ENCODE measurements at regions not wholly inside any gene's neighbourhood (a gene's known extent, or its start where the extent isn't known, plus 50 kb on each side); places are given as distances from the start of the nearest gene placed in this dataset.

DNA sequence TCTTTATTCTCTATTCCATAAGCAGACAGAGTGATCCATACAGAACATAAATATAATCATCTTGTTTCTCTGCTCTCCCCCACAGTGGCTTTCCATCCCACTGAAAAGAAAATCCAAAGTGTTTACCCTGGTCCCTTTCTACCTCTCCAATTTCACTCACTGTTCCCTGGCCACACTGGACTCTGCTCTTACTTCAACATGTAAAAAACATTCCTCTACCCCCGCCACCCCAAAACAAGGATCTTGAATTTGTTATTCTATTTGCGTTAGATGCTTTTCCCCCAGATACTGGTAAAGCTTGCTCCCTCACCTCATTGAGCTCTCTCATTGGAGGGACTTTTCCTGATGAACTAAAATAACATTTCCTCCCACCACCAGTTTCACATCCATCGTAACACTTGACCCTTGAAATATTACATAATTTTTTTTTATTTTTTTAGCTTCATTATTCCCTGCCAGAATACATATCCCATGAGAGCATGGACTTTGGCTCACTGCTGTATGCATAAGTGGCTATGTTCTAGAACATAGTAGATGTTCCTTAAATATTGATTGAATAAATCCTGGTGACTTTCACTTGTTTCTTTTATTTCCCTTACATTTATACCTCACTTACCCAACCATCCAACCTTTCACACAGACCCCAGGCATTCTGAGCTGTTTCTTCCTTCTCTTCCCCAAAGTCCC, 162.7 kb upstream of the MEIS2 start:
- no peaks in the 10 kb centered on the region for H3K27me3 ChIP-seq
- no peaks in the 10 kb centered on the region for H3K9me3 ChIP-seq
- H3K27ac ChIP-seq: no peak overlapping the region
- DNase-seq: no peak
- H3K4me3 ChIP-seq: no peak overlapping the region
- no peaks in the 10 kb centered on the region for H3K4me1 ChIP-seq
- 67 to 70% methylated on average over 3 of the region's 3 CpGs for WGBS, 2 donors
- H3K36me3 ChIP-seq (ENCODE audit: low read depth, missing control alignments): no peaks in the 10 kb centered on the region
- no peak for TF ChIP-seq POLR2A (IDR thresholded peaks at IDR 0.05)
- TF ChIP-seq, protein P1, sequence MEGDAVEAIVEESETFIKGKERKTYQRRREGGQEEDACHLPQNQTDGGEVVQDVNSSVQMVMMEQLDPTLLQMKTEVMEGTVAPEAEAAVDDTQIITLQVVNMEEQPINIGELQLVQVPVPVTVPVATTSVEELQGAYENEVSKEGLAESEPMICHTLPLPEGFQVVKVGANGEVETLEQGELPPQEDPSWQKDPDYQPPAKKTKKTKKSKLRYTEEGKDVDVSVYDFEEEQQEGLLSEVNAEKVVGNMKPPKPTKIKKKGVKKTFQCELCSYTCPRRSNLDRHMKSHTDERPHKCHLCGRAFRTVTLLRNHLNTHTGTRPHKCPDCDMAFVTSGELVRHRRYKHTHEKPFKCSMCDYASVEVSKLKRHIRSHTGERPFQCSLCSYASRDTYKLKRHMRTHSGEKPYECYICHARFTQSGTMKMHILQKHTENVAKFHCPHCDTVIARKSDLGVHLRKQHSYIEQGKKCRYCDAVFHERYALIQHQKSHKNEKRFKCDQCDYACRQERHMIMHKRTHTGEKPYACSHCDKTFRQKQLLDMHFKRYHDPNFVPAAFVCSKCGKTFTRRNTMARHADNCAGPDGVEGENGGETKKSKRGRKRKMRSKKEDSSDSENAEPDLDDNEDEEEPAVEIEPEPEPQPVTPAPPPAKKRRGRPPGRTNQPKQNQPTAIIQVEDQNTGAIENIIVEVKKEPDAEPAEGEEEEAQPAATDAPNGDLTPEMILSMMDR (IDR thresholded peaks at IDR 0.05): no peak
- intact Hi-C loops (cut with DNase I; ENCODE audit: low total_unique reads): no loop called here

DNA sequence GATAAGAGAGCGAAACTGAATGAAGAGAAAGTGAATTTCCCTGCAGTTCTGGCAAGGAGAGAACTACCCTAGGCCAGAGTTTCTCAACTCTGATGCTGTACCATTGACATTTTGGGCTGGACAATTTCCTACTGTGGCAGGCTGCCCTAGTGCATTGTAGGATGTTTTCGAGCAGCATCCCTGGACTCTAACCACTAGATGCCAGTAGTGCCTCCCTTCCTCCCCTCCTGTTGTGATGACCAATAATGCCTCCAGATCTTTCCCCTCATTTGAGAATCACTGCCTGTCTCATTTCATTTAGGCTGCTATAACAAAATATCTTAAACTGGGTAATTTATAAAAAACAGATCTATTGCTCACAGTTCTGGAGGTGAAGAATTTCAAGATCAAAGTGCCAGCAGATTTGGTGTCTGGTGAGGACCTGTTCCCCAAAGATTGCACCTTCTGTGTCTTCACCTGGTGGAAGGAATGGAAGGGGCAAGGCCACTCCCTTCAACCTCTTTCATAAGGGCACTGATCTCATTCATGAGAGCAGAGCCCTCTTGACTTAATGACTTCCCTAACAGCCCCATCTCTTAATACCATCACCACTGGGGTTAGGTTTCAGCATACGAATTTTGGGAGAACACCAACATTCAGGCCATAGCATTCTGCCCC, 188.9 kb upstream of the MEIS2 start:
- no peaks in the 10 kb centered on the region for H3K9me3 ChIP-seq
- no peak for TF ChIP-seq POLR2A (IDR thresholded peaks at IDR 0.05)
- TF ChIP-seq, protein P1 (IDR thresholded peaks at IDR 0.05): no peak
- H3K4me1 ChIP-seq: no peaks in the 10 kb centered on the region
- peak; percentile 27 for DNase-seq
- no peaks in the 10 kb centered on the region for H3K27me3 ChIP-seq
- WGBS, 2 donors: 71 to 78% methylated on average over 3 of the region's 3 CpGs
- no peak overlapping the region for H3K4me3 ChIP-seq
- intact Hi-C loops (cut with DNase I; ENCODE audit: low total_unique reads): no loop called here
- H3K27ac ChIP-seq: no peak overlapping the region
- no peaks in the 10 kb centered on the region for H3K36me3 ChIP-seq (ENCODE audit: low read depth, missing control alignments)

DNA sequence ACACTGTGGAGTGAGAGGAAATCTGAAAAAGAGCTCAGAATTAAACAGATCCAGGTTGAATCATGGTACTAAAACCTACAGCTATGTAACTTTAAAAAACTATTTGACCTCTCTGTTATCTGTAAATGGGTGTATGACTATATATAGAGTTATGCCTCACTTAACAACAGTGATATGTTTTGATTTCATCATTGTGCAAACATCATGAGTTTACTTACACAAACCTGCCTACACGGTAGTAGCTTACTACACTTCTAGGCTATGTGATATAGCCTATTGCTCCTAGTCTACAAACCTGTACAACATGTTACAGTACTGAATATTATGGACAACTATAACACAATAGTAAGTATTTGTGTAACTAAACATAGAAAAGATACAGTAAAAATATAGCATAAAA, 191.6 kb upstream of the MEIS2 start:
- TF ChIP-seq, protein P1 (IDR thresholded peaks at IDR 0.05): no peak
- TF ChIP-seq POLR2A (IDR thresholded peaks at IDR 0.05): no peak
- H3K27ac ChIP-seq: no peak overlapping the region
- intact Hi-C loops (cut with DNase I; ENCODE audit: low total_unique reads): no loop called here
- no peak overlapping the region for H3K4me3 ChIP-seq
- no peak for DNase-seq
- H3K4me1 ChIP-seq: no peaks in the 10 kb centered on the region
- H3K36me3 ChIP-seq (ENCODE audit: low read depth, missing control alignments): no peaks in the 10 kb centered on the region
- no peaks in the 10 kb centered on the region for H3K27me3 ChIP-seq
- H3K9me3 ChIP-seq: no peaks in the 10 kb centered on the region
- WGBS, 2 donors: 81 to 88% methylated on average over 1 of the region's 1 CpG

DNA sequence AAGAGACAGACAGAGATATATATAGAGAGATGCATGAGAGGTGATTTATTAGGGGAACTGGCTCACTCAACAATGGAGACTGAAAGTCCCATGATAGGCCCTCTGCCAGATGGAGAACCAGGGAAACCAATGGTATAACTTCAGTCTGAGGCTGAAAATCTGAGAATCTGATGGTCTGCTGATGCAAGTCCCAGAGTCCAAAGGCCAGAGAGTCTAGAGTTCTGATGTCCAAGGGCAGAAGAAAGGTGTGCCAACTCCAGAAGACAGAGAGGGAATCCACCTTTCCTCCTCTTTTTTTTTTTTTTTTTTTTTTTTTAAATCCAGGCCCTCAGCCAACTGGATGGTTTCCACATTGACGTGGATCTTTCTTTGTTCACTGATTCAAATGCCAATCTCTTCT, 197.9 kb upstream of the MEIS2 start:
- Histone ChIP-seq H3K36me3 (ENCODE audit: low read depth, missing control alignments) (no peaks in the 10 kb centered on the region), H3K4me1 (no peaks in the 10 kb centered on the region), H3K9me3 (no peaks in the 10 kb centered on the region), H3K27ac (no peak overlapping the region), H3K4me3 (no peak overlapping the region), H3K27me3 (no peaks in the 10 kb centered on the region)
- WGBS, 2 donors: 43 to 53% methylated on average over 1 of the region's 1 CpG
- TF ChIP-seq POLR2A (IDR thresholded peaks at IDR 0.05): no peak
- TF ChIP-seq, protein P1 (IDR thresholded peaks at IDR 0.05): no peak
- intact Hi-C loops (cut with DNase I; ENCODE audit: low total_unique reads): no loop called here
- DNase-seq: no peak

DNA sequence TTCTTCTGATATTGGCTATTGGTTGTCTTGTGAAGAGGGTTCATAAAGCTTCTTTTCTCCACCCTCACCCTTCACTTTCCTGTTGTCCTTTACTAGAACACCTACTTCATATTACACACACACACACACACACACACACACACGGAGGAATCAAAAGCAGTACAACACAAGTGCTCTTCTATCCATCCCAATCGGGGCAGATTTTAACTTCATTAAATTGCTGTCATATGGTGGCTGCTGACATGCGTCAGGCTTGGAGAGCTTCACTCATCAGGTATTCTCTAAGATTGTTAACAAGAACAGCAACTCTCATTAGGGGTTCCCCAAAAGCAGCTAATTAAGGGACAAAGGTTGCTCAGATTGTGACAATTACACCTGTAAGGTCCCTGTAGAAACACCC, 239.1 kb upstream of the MEIS2 start:
- Histone ChIP-seq H3K27ac (no peak overlapping the region), H3K4me3 (no peak overlapping the region), H3K9me3 (no peaks in the 10 kb centered on the region), H3K36me3 (ENCODE audit: low read depth, missing control alignments) (no peaks in the 10 kb centered on the region), H3K4me1 (no peaks in the 10 kb centered on the region), H3K27me3 (no peaks in the 10 kb centered on the region)
- DNase-seq: no peak
- TF ChIP-seq, protein P1 (IDR thresholded peaks at IDR 0.05): no peak
- TF ChIP-seq POLR2A (IDR thresholded peaks at IDR 0.05): no peak
- WGBS, 2 donors: 70 to 75% methylated on average over 3 of the region's 3 CpGs
- intact Hi-C loops (cut with DNase I; ENCODE audit: low total_unique reads): no loop called here

Data from testis (tissue), 2 donors.